Stimulated activated effector memory CD8-positive, alpha-beta T cell treated with anti-CD3 and anti-CD28 coated beads, Interleukin-12 subunit alpha, Interleukin-12 subunit beta, amount 100 ng/mL, for 72 hours (primary cell): ENCODE measurements at regions not wholly inside any gene's neighbourhood (a gene's known extent, or its start where the extent isn't known, plus 50 kb on each side); places are given as distances from the start of the nearest gene placed in this dataset.
"Not testable (repeated sequence)": the region's sequence is repeated elsewhere in the genome, so short reads cannot be mapped to it uniquely, and the experiment has no call there.

Experiments used
- ATAC-seq: fragments of 150-1000 bp; cut with Tn5 transposase; 2 replicates; pipeline ENCODE4 v1.10.0; 2021
- DNase-seq, 2 donors: peaks; one replicate each; pipeline ENCODE4 v3.0.0; 2021 to 2022; ENCODE audit warnings: low spot score in 2 of 2
- H3K27ac Mint-ChIP-seq: one replicate; pipeline ENCODE4 v1.8.0; 2022; ENCODE audit warnings: mild to moderate bottlenecking, mixed read lengths
- H3K36me3 Mint-ChIP-seq: one replicate; pipeline ENCODE4 v1.8.0; 2022; ENCODE audit warnings: mild to moderate bottlenecking, mixed read lengths
- H3K4me1 Mint-ChIP-seq: one replicate; pipeline ENCODE4 v1.8.0; 2022; ENCODE audit warnings: mixed read lengths
- H3K4me3 Mint-ChIP-seq: one replicate; pipeline ENCODE4 v1.8.0; 2022; ENCODE audit warnings: mild to moderate bottlenecking, mixed read lengths
- H3K9me3 Mint-ChIP-seq: one replicate; pipeline ENCODE4 v1.8.0; 2022; ENCODE audit warnings: mixed read lengths

DNA sequence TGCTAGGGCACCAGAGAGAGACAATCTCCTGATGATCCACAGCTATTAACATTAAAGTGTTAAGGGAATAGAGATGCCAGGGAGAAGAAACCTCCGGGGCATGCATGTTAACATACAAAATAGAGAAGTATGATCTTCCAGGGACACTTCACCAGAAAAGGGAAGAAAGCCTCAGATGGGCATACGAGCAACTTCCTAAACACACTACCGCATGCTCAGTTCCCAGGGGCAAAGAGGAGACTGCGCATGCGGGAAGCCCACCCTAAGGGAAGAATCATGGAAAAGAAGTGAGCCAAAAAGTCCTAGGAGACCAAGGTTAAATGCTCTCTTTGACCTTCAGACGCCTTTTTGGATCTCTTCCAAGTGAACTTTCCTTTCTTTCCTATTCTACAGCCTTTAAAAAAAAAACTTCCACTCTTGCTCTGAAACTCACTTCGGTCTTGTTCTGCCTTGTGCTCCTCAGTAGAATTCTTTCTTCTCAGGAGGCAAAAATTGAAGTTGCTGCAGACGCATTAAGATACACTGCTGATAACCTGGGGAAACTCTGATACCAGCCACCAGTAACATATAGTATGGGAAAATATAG is 1211.3 kb downstream of the REEP3 start:
- no peak overlapping the region for H3K4me3 Mint-ChIP-seq
- no peaks in the 10 kb centered on the region for H3K36me3 Mint-ChIP-seq
- ATAC-seq (no peak), DNase-seq (no peak)
- peaks cover 24% of the 10 kb centered on the region for H3K9me3 Mint-ChIP-seq
- H3K27ac Mint-ChIP-seq: no peak overlapping the region
- no peaks in the 10 kb centered on the region for H3K4me1 Mint-ChIP-seq

DNA sequence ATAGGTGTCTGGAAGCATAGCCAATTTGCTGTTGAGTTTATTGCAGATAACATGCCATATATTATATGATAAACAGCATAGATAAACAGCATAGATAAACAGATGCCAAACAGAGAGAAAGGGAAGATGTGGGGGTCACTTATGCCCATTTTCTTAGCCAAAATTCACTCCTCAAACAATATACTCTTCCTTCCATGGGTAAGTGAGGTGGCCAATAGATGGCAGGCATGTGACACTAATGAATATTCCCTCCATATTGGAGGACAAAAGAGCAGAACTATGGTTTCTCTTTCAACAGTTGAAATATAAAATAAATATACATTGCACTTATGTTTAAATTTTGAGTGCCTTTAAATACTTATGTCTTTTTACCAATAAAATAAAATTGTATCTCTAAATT is 1212.8 kb downstream of the REEP3 start:
- Mint-ChIP-seq H3K9me3 (peaks cover 18% of the 10 kb centered on the region), H3K4me3 (no peak overlapping the region), H3K27ac (no peak overlapping the region), H3K36me3 (no peaks in the 10 kb centered on the region), H3K4me1 (no peaks in the 10 kb centered on the region)
- DNase-seq (no peak), ATAC-seq (no peak)

DNA sequence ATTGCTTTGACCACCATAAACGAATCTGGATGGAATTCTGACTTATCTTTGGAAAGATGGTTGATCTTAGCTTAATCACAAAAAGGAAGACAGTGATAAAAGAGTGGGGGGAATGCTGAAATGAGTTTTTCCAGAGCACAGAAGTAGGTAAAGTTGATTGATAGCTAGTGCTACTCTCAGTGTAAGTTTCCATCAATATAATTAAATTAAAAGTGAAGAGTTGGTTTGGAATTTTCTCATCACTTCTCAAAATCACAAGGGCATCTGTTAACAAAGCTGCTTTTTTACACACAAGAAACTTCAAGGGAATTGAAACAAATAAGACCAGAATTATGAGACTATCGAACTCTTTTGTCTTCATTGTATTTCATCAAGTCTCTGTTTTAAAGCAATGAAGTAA is 1217.3 kb downstream of the REEP3 start:
- no peaks in the 10 kb centered on the region for H3K4me1 Mint-ChIP-seq
- ATAC-seq (no peak), DNase-seq (no peak)
- peaks cover 12% of the 10 kb centered on the region for H3K9me3 Mint-ChIP-seq
- no peak overlapping the region for H3K27ac Mint-ChIP-seq
- no peaks in the 10 kb centered on the region for H3K36me3 Mint-ChIP-seq
- H3K4me3 Mint-ChIP-seq: no peak overlapping the region

DNA sequence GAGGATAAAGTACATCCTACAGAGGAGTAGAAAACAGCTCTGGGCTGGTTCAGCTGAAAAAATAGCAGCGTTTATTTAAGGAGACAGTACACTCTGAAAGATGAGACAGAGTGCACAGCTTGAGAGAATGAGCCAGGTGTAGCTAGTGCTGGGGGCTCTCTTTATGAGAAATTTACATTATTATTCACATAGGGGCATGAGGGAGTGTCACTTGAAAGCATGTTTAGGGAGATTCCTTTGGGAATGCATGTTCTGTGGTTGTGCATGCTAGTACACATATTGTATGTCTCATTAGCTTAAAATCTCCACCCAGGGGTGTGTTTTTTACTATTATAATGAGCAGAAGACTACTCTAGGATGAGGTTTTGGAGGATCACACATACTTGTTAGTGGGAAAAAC is 1224.4 kb downstream of the REEP3 start:
- Mint-ChIP-seq H3K4me3 (no peak overlapping the region), H3K27ac (no peak overlapping the region), H3K4me1 (no peaks in the 10 kb centered on the region), H3K36me3 (no peaks in the 10 kb centered on the region), H3K9me3 (peaks cover 9% of the 10 kb centered on the region)
- DNase-seq: no peak
- no peak for ATAC-seq

DNA sequence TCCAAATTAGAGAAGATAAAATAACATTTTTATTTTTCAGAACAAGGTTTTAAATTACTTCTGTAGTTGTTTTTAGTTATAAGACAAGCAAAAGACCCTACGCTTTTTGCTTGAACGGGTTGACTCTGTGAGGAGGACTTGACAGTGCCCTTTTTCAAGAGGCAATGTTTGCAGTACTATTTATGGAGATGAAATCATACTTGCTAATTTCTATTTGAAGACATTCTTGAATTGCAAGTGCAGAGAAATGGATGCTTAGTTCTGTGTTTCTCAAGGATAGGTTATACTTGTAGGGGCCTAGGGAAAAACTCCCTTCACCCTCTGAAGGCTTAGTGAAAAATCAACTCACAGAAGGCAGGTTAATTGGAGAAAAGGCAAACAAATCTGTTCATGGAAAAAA is 1229.5 kb downstream of the REEP3 start:
- ATAC-seq: no peak
- H3K9me3 Mint-ChIP-seq: peaks cover 14% of the 10 kb centered on the region
- no peak for DNase-seq
- no peaks in the 10 kb centered on the region for H3K36me3 Mint-ChIP-seq
- no peak overlapping the region for H3K4me3 Mint-ChIP-seq
- no peak overlapping the region for H3K27ac Mint-ChIP-seq
- no peaks in the 10 kb centered on the region for H3K4me1 Mint-ChIP-seq

DNA sequence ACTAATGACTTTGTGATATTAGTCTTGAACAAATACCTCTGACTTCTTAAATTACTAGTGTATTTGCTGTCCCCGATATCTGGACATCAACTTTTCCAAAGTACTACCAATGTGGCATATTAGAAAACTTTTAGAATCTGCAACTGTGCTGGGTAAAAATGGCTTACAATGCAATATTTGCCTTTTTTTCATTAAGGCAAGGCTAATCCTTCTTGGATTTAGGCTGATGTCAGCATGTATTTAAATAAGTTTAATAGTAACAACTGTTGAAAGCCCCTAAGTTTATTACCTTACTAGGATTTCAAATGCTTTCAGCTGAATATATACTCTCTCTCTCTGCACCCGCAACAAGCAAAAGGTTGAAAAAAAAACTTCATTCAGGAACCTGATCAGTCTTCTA is 1232.3 kb downstream of the REEP3 start:
- Mint-ChIP-seq H3K9me3 (peaks cover 14% of the 10 kb centered on the region), H3K27ac (no peak overlapping the region), H3K4me3 (no peak overlapping the region), H3K4me1 (no peaks in the 10 kb centered on the region), H3K36me3 (no peaks in the 10 kb centered on the region)
- ATAC-seq: no peak
- DNase-seq: no peak

DNA sequence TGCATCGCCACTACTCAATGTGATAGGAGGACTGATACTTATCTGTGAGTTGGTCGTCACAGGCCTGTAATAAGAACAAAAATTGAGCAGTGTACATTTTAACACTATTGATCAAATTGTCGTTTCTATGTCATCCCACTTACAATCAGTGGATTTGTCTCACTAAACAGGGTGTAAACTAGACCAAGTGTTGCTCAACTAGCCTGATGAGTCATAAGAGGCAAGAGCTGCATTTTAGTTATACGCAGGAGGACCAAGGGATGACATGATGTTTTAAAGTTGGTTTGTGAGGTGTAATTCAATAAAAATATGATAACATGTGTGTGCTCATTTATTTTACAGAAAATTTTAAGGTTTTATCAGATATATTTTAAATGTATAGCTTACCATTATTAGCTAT is 1239.2 kb downstream of the REEP3 start:
- Mint-ChIP-seq H3K9me3 (peaks cover 7% of the 10 kb centered on the region), H3K27ac (no peak overlapping the region), H3K4me3 (no peak overlapping the region), H3K36me3 (no peaks in the 10 kb centered on the region), H3K4me1 (no peaks in the 10 kb centered on the region)
- DNase-seq (no peak), ATAC-seq (no peak)

DNA sequence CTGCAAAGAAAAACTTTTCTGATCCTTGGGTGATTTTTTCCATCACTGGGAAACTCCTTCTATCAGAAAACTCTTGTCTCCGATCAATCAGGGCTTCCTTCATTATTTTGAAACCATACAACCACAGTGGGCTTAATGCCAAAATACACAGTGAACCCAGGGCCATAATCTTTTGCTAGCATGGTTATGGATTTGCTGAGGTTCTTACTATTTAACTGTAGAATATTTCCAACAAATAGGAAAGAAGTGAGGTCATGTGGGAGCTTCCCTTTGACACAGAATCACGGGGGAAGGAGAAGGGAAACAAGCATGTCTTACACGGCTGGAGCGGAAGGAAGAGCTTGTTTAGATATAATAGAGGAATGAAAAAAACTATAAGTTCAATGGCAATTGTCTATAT is 1241.7 kb downstream of the REEP3 start:
- H3K36me3 Mint-ChIP-seq: no peaks in the 10 kb centered on the region

DNA sequence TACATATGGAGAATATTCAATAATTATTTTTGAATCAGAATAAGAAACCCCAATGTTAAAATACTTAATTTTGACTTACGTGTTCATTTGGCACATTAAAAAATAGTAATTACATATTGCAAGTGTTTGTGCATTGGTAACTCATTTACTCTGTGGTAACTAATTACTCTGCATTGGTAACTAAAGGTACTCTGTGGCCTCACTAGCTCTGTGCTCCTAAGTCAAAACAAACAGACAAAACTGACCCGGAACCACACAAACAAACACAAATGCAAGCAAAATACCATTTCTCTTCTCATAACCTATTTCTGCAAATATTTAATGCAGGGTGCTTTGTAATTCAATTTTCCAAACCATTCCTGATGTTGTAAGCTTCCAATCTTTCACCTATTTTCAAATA is 1244.3 kb downstream of the REEP3 start:
- no peak overlapping the region for H3K27ac Mint-ChIP-seq
- H3K4me1 Mint-ChIP-seq: no peaks in the 10 kb centered on the region
- DNase-seq (no peak), ATAC-seq (no peak)
- H3K36me3 Mint-ChIP-seq: no peaks in the 10 kb centered on the region
- no peak overlapping the region for H3K4me3 Mint-ChIP-seq
- H3K9me3 Mint-ChIP-seq: peaks cover 10% of the 10 kb centered on the region

More for the DNA sequence above, 1241.7 kb downstream of the REEP3 start:
- ATAC-seq (no peak), DNase-seq (no peak)
- Mint-ChIP-seq H3K4me1 (no peaks in the 10 kb centered on the region), H3K9me3 (peaks cover 10% of the 10 kb centered on the region), H3K4me3 (no peak overlapping the region), H3K27ac (no peak overlapping the region)

DNA sequence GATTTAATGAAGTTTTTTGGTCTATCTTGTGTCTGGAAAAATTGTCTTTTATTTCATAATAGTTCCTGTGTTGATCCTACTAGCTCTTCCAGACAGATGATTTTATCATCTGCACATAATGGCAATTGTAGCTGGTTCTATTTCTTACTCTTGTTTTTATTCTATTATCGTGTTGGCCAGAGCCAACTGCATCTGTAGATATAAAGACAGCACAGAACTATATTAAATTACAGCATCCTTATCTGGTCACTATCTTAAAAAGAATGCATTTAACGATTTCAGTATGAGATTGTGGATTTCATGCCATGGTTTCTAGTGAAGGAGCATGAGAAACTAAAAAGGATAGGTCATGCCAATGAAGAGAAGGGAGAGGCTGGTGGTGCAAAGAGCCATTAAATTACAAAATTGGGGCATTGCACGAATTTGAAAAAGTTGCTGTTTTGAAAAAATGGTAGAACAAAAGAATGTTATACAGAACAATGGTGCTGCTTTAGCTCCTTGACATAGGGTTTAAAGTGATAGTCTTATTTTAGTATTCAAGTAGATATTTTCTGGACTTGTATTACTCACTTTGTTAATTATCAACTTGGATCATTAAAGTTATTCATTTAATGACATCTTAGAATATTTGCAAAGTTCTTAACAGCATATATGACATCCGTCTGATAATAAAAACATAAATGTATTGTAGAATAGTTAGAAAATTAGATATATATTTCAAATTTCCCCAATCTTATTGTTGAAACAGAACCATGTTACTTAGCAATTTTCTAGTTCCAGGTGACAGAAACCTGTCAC is 1250.3 kb downstream of the REEP3 start:
- H3K4me3 Mint-ChIP-seq: no peak overlapping the region
- DNase-seq (no peak), ATAC-seq (no peak)
- no peak overlapping the region for H3K27ac Mint-ChIP-seq
- H3K4me1 Mint-ChIP-seq: no peaks in the 10 kb centered on the region
- no peaks in the 10 kb centered on the region for H3K36me3 Mint-ChIP-seq
- H3K9me3 Mint-ChIP-seq: peaks cover 9% of the 10 kb centered on the region

DNA sequence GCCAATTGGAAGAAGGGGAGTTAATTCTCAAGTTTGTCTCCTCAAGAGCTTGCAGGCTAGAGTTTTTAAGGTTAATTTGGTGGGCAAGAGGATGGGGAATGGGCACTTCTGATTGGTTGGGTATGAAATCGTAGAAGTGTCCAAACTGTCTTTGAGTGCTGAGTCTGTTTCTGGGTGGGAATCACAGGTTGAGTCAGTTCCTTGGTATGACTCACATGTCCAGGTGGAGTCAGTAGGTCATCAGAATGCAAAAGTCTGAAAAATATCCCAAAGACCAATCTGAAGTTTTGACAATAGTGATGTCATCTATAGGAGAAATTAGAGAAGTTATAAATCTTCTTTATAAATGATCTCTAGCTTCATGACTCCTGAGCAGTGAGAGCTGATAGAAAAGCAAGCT is 1252.2 kb downstream of the REEP3 start:
- Mint-ChIP-seq H3K27ac (no peak overlapping the region), H3K4me1 (no peaks in the 10 kb centered on the region), H3K36me3 (no peaks in the 10 kb centered on the region), H3K9me3 (peaks cover 9% of the 10 kb centered on the region), H3K4me3 (no peak overlapping the region)
- ATAC-seq: no peak
- DNase-seq: no peak

DNA sequence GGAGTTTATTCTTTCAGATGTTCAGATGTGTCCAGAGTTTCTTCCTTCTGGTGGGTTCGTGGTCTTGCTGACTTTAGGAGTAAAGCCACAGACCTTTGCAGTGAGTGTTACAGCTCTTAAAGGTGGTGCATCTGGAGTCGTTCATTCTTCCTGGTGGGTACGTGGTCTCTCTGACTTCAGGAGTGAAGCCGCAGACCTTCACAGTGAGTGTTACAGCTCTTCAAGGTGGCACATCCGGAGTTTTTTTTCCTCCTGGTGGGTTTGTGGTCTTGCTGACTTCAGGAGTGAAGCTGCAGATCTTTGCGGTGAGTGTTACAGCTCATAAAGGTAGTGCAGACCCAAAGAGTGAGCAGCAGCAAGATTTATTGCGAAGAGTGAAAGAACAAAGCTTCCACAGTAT is 1263.2 kb downstream of the REEP3 start:
- not testable (repeated sequence) for H3K4me3 Mint-ChIP-seq, H3K36me3 Mint-ChIP-seq, DNase-seq, H3K4me1 Mint-ChIP-seq, H3K27ac Mint-ChIP-seq, ATAC-seq, H3K9me3 Mint-ChIP-seq

DNA sequence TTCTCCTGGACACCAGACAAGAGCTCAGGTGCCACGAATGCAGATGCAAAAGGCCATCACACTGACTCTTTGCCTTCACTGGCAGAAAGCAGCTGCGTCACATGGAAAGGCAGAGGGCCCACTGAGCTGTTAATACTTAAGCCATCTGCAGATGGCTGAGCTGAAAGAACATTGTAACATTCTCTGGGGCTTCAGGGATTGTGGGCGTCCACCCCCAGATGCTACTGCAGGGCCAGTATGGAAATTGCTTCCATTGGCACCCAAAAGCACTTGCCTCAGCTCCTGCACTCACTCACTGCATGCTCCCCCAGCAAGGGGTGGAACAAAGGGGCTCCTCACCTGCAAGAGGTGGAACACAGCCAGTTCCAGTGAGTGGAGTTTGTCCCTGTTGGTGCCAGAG is 1264.6 kb downstream of the REEP3 start:
- no peak overlapping the region for H3K4me3 Mint-ChIP-seq
- H3K9me3 Mint-ChIP-seq: peaks cover 9% of the 10 kb centered on the region
- no peak for DNase-seq
- H3K27ac Mint-ChIP-seq: no peak overlapping the region
- ATAC-seq: no peak
- H3K36me3 Mint-ChIP-seq: no peaks in the 10 kb centered on the region
- H3K4me1 Mint-ChIP-seq: no peaks in the 10 kb centered on the region

DNA sequence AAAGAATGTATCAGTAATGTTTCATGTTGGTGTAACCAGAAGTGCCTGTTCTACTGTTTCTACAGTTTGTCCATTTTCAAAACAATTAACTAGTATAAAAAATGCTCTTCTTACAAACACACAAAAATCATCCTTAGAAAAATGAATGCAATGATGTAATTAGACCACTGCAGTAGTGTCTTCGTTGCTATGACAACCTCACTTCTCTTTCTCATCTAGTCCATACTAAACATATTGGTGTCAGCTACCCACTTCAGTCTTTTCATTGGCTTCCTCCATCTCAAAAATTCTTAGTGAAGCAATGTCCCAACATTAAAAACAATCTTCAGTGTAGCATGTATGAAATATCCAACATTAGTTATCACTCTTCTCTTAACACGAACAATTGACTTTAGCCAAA is 1265.8 kb downstream of the REEP3 start:
- Mint-ChIP-seq H3K9me3 (peaks cover 9% of the 10 kb centered on the region), H3K27ac (no peak overlapping the region)
- DNase-seq: no peak

DNA sequence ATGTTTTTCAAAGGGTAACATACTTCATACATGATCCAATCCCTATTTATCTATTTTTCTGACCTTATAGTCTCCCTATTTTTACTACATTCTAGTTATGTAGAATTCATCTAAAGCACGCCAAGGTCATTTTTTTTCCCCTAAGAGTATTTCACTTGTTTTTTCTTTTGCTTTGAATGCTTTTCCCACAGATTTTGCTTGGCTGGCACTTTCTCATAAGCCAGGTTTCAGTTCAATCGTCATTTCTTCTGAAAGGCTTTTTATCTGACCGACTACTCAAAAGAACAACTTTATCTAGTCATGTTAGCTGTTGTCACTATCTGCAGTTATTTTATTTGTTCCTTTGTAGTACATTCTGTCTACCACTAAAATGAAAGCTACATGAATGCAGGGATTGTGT is 1274.6 kb downstream of the REEP3 start:
- H3K4me3 Mint-ChIP-seq: no peak overlapping the region
- no peaks in the 10 kb centered on the region for H3K36me3 Mint-ChIP-seq
- no peak overlapping the region for H3K27ac Mint-ChIP-seq
- ATAC-seq: no peak
- peaks cover 12% of the 10 kb centered on the region for H3K9me3 Mint-ChIP-seq
- no peak for DNase-seq
- no peaks in the 10 kb centered on the region for H3K4me1 Mint-ChIP-seq

More for the DNA sequence above, 1265.8 kb downstream of the REEP3 start:
- Mint-ChIP-seq H3K36me3 (no peaks in the 10 kb centered on the region), H3K4me1 (no peaks in the 10 kb centered on the region), H3K4me3 (no peak overlapping the region)
- ATAC-seq: no peak

DNA sequence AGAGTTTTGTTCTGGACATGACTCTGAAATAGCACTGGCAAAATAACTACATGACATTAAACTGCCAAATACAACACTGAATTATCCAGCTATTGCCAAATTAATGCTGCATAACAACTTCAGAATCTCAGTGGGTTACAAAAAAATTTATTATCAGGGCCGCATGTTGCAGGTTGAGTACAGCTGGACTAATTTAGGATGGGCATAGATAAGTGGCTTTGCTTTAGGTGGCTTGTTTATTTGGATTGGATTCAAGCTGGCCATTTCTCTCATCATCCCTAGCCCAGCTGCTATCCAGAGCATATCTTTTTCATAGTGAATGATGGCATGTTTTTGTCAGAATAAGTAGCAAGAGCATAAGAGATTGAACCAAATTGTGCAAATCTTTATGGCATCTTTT is 1277.1 kb downstream of the REEP3 start:
- no peak for DNase-seq
- no peak overlapping the region for H3K4me3 Mint-ChIP-seq
- no peaks in the 10 kb centered on the region for H3K36me3 Mint-ChIP-seq
- H3K9me3 Mint-ChIP-seq: peaks cover 15% of the 10 kb centered on the region
- no peak overlapping the region for H3K27ac Mint-ChIP-seq
- ATAC-seq: no peak
- H3K4me1 Mint-ChIP-seq: no peaks in the 10 kb centered on the region
